IPS-NIHi7 (cell line): ENCODE measurements at regions not wholly inside any gene's neighbourhood (a gene's known extent, or its start where the extent isn't known, plus 50 kb on each side); places are given as distances from the start of the nearest gene placed in this dataset.
A peak's percentile ranks its signal among the peaks of the same experiment; 100 is the strongest.

ENCODE experiments used
- DNase-seq: peaks from one replicate; pipeline ENCODE4 v3.0.0; 2012; ENCODE audit warnings: mixed read lengths; ENCODE audit errors: extremely low spot score

DNA sequence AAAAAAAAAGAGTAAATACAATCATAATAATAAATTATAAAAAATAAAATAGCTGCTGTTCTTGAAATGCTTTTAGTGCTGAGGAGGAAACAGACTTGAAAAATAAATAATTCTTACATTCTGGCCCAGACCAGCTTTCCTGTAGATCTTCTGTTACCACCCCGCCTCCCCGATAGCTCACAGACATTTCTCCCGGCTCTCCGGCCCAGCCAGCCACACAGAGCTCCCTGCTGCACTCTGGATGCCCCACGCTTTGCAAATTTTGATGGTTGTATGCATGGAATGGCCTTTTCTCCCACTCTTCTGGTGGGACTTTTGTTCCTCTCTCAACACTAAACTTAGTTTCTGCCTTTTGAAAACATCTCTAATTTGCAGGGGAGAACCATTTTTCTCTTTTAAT, 249.3 kb downstream of the ATP23 start:
- DNase-seq, result no peak

DNA sequence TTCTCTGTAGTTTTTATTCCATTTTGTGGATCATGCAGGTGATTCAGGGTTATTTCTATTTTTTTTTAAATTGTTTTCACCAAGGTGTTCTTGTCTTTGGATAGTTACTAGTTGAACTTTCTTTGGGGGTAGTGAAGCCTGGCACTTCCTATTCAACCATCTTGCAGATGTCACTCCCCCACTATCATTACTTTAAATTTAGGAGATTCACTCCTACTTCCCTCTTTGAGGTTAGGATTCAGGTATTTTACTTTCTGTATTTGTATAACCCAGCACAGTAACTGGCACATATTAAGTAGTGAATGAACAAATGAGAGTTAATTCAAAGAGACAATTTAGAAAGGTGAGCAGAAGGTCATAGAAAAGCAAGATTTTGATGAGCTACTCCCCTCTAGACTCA, 255.6 kb downstream of the ATP23 start:
- DNase-seq, result no peak

DNA sequence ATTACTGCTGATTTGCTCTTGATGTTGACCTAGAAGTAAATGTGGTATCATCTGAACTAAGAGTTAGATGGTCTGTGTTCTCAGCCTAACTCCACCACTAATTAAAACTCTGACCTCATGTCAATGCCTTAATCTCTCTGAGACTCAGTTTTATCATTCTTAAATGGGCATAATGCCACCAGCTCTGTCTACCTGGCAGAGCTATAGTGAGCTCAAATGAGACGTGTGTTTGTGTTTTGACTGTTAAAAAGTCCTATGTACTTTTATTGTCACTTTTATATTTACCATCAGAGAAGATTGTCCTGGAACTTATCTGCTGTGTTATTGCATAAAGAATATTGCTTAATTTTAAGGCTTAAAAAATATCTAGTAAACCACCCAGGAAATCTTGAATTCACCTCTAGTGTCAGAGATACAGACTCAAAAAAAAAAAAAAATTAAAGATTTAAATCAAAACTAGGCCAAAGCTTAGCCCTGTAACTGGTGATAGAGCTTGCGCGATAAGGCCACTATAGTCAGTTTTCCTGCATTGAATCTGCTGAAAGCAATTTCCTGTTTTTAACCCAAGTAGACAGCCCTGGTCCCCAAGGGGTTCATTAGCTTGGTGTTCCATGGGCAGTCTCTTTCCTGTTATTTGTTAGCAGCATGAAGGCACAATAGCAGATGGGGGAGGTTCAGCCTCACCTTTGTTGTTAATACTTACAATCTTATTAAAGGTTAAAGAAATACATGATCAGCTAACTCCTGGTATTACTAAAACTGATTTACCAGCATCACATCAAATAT, 261.8 kb downstream of the ATP23 start:
- no peak for DNase-seq

DNA sequence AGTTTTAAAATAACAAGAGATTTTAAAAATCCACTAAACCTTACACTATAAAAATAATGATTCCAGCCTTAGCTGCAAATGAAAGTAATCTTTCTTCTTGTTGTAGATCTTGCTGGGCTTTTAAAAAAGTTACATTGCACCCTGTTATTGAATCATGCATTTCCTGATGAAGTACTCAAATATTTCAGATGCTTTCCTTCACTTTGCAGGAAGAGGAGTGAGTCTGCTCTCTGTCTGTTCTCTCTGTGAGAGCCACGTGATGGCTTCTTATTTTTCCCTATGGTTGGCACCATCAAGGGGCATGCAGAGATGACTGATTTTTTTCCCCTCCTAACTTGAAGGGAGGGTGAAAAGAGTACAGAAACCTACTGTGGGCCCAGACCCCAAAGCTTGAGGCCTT, 262.7 kb downstream of the ATP23 start:
- no peak for DNase-seq

DNA sequence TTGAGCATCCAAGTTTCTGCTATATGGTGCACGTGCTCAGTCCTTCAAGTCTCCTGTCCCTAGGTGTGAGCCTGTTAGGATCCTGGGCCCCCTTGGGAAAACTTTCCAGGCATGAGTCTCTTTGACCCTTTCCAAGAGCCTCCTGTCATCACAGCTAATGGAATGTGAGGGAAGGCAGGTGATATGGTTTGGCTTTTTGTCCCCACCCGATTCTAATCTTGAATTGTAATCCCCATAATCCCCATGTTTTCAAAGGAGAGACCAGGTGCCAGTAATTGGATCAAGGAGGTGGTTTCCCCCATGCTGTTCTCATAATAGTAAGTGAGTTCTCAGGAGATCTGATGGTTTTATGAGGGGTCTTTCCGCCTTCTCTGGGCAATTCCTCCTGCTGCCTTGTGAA, 265.5 kb downstream of the ATP23 start:
- DNase-seq, result no peak

GRCh38 chr12:58211211-58211610, 269.8 kb downstream of the ATP23 start:
- no peak for DNase-seq

- DNase-seq, result no peak
Observed at GRCh38 chr12:58217130-58217529, 275.8 kb downstream of the ATP23 start.

- no peak for DNase-seq
Observed at GRCh38 chr12:58224536-58225105, 283.3 kb downstream of the ATP23 start.

- DNase-seq, result no peak
Observed at GRCh38 chr12:58225203-58225877, 284.0 kb downstream of the ATP23 start.

DNA sequence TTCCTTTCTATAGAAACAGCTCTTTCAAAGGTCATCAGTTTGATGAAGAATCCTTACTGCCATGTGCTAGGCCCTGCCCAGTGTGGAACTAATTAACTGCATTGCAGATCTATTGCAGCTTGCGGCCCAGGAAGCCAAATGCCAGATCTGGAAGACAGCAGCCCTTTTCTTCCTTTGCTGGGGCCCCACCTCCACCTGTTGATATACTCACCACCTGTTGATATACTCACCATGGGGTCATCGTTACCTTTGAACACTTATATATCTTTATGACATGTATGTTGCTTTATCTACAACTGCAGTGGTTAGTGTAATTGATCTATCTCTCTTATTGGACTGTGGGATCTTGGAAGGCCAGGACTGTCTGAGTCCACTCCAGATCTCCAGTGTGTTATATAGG, 292.5 kb downstream of the ATP23 start:
- DNase-seq, result no peak

- no peak for DNase-seq
Observed at GRCh38 chr12:58238411-58238810, 297.0 kb downstream of the ATP23 start.

DNA sequence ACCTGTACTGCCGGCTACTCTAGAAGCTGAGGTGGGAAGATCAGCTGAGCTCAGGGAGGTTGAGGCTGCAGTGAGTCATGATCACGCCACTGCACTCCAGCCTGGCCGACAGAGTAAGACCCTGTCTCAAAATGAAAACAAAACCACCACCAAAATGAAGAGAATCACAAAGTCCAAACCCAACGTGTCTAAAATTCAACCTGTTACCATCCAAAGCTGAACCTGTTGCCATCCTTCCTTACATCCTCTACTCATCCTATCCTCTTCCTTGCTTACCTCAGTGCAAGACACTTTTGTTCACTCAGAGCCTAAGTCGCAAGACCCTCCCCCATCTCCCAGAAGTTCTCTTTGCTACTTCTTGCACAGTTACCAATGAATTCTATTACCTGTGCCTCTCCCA, 299.7 kb downstream of the ATP23 start:
- DNase-seq, result no peak

DNA sequence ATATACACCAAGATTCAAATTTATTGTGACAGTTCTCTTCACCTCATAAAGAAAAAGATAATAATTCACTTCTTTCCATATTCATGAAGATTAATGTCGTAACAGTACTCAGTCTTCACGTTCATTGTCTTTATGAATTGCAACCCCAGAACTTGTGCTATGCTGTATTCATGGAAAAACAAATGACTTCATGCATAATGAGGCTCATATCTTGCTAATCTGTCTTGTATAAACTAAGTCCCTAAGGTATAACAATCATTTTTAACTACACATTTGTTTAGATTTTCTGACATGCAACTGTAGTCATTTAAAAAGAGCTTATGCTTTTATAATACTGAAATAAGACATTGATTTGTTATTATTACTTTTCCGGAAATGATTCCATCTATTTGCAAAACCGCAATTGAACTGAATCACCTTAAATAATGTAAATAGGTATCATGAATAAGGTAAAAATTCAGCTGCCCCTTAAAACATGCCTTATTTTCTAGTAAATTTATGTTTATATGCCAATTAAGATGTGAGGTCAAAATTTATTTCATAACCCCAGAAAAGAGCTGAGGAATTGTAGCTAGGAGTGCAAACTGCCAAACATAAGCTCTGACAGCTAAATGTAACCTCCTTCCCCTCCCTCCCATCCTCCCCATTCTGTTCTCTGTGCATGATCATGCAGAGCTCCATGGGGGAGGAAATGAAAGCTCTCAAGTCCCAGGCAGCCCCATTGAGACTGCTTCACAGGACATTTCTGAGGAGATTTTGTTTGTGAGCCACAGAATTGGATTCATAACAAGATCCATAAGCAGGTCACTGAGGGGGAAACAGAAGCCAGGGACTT, 301.6 kb downstream of the ATP23 start:
- DNase-seq, result no peak

- DNase-seq, result peak; percentile 20
Observed at GRCh38 chr12:58247633-58248032, 306.3 kb downstream of the ATP23 start.

DNA sequence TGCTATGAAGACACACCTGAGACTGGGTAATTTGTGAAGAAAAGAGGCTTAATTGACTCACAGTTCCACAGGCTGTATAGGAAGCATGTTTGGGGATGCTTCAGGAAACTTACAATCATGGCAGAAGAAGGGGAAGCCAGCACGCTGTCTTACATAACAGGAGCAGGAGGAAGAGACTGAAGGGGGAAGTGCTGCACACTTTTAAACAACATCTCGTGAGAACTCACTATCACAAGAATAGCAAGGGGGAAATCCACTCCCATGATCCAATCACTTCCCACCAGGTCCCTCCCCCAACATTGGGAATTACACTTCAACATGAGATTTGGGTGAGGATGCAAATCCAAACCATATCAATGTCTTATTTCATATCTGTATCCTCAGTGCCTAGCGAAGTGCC, 307.2 kb downstream of the ATP23 start:
- no peak for DNase-seq

DNA sequence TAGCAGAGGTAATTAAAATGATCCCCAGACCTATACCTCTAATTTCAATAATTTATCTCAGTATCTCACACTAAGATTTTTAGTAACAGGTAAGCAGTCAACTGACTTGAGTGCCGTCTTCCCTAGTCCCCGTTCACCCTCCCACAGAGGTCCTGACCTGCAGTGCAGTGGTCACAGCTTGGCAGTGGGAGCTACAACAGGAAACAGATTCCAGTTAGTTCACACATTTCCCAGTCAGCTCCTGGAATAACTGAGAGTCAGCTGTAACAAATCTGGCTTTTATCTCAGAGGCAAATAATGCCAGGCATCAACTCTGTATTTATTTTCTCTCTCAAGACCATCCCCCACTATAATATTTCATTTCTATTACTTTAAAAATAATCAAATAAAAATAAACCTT, 308.2 kb downstream of the ATP23 start:
- DNase-seq, result no peak

- no peak for DNase-seq
Observed at GRCh38 chr12:58250077-58250476, 308.7 kb downstream of the ATP23 start.

DNA sequence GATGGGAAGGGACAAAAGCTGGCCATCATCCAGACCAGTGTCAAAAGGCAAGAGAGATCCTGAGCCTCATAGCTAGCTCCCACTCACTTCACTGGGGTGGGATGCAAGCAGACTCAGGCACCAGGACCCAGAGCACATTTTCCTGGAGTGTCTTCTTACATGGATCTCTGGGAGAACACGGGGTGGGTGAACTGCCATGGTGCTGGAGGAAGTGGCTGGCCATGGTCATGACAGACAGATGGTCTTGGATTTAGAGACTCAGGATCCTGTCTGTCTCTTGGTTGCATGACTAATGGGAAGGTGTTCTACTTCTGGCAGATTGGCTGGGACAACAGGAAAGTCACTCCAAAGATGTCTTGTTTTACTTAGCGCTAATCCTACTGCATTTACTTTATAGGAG, 311.5 kb downstream of the ATP23 start:
- DNase-seq, result no peak

GRCh38 chr12:58253663-58254062, 312.3 kb downstream of the ATP23 start:
- no peak for DNase-seq

GRCh38 chr12:58254463-58255100, 313.2 kb downstream of the ATP23 start:
- no peak for DNase-seq

DNA sequence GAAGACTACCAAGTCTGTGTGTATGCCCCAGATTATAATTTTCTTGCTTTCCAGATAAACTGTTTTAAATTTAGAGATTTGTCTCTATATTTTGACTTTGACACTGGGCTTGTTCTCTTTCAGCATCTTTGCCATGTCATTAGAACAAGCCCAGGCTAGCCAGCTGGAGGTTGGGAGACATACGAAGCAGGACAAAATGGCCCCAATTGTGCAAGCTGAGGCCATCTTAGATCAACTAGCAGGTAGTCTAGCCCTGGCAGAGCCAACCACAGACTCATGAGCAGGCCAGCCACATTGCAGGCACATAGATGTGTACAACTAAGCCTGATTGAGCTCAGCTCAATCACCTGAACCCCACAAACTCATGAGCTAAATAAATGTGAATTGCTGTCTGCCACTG, 321.4 kb downstream of the ATP23 start:
- no peak for DNase-seq

GRCh38 chr12:58263816-58264215, 322.4 kb downstream of the ATP23 start:
- DNase-seq, result no peak
